ENCODE measurements at regions not wholly inside any gene's neighbourhood (a gene's known extent, or its start where the extent isn't known, plus 50 kb on each side); places are given as distances from the start of the nearest gene placed in this dataset.

GRCh38 chr15:96413657-96414056 lies 83.2 kb downstream of the NR2F2 start:
- H3K4me3 ChIP-seq (ENCODE audit: control insufficient read depth, low read depth, low read length) = no peak overlapping the region
- DNase-seq (ENCODE audit: low read depth) = no peak
- TF ChIP-seq CTCF (IDR thresholded peaks at IDR 0.05; ENCODE audit: control insufficient read depth, insufficient read depth, low read depth, low read length, missing control alignments) = no peak

- no peak for DNase-seq (ENCODE audit: low read depth)
- no peak for TF ChIP-seq CTCF (IDR thresholded peaks at IDR 0.05; ENCODE audit: control insufficient read depth, insufficient read depth, low read depth, low read length, missing control alignments)
- H3K4me3 ChIP-seq (ENCODE audit: control insufficient read depth, low read depth, low read length) = no peak overlapping the region
These were observed 84.4 kb downstream of the NR2F2 start for GRCh38 chr15:96414875-96415274.

GRCh38 chr15:96415513-96416217 lies 85.2 kb downstream of the NR2F2 start:
- H3K4me3 ChIP-seq (ENCODE audit: control insufficient read depth, low read depth, low read length) = no peak overlapping the region
- DNase-seq (ENCODE audit: low read depth) = no peak
- no peak for TF ChIP-seq CTCF (IDR thresholded peaks at IDR 0.05; ENCODE audit: control insufficient read depth, insufficient read depth, low read depth, low read length, missing control alignments)

- no peak for TF ChIP-seq CTCF (IDR thresholded peaks at IDR 0.05; ENCODE audit: control insufficient read depth, insufficient read depth, low read depth, low read length, missing control alignments)
- no peak for DNase-seq (ENCODE audit: low read depth)
- no peak overlapping the region for H3K4me3 ChIP-seq (ENCODE audit: control insufficient read depth, low read depth, low read length)
These were observed 85.9 kb downstream of the NR2F2 start for GRCh38 chr15:96416218-96416933.

GRCh38 chr15:96416934-96417759 lies 86.6 kb downstream of the NR2F2 start:
- no peak for TF ChIP-seq CTCF (IDR thresholded peaks at IDR 0.05; ENCODE audit: control insufficient read depth, insufficient read depth, low read depth, low read length, missing control alignments)
- H3K4me3 ChIP-seq (ENCODE audit: control insufficient read depth, low read depth, low read length) = no peak overlapping the region; the same call in 1 of the 2 replicates
- no peak for DNase-seq (ENCODE audit: low read depth)

- no peak for TF ChIP-seq CTCF (IDR thresholded peaks at IDR 0.05; ENCODE audit: control insufficient read depth, insufficient read depth, low read depth, low read length, missing control alignments)
- DNase-seq (ENCODE audit: low read depth) = no peak
- no peak overlapping the region for H3K4me3 ChIP-seq (ENCODE audit: control insufficient read depth, low read depth, low read length)
These were observed 87.2 kb downstream of the NR2F2 start for GRCh38 chr15:96417760-96418130.

Measured in AG09309 (cell line).